SK-N-SH treated with all-trans-retinoic acid at 6 μM for 48 hours (cell line): ENCODE measurements at regions not wholly inside any gene's neighbourhood (a gene's known extent, or its start where the extent isn't known, plus 50 kb on each side); places are given as distances from the start of the nearest gene placed in this dataset.

Experiments
- ARNTL ChIP-seq: fragments of 450-650 bp; formaldehyde crosslinking; IDR thresholded peaks from 2 replicates; pipeline ENCODE4 v1.5.0; 2020; ENCODE audit warnings: low read depth, mild to moderate bottlenecking, moderate library complexity, borderline replicate concordance
- BACH2 ChIP-seq: fragments of 250-450 bp; sonication (Bioruptor Pico); IDR thresholded peaks from 2 replicates; pipeline ENCODE4 v1.9.0; 2021; ENCODE audit warnings: mild to moderate bottlenecking, borderline replicate concordance
- CREB5 ChIP-seq: fragments of 250-450 bp; sonication (Bioruptor Pico); IDR thresholded peaks from 2 replicates; pipeline ENCODE4 v1.5.1; 2020; ENCODE audit warnings: low read depth, mild to moderate bottlenecking, moderate library complexity
- CSRNP3 ChIP-seq: fragments of 250-450 bp; sonication (Bioruptor Pico); IDR thresholded peaks from 2 replicates; pipeline ENCODE4 v1.5.1; 2021; ENCODE audit warnings: mild to moderate bottlenecking, moderate library complexity
- PATZ1 ChIP-seq: fragments of 250-450 bp; sonication (Bioruptor Pico); IDR thresholded peaks from 2 replicates; pipeline ENCODE4 v1.8.0; 2020; ENCODE audit warnings: mild to moderate bottlenecking, moderate library complexity, borderline replicate concordance
- POU6F1 ChIP-seq: fragments of 250-450 bp; sonication (Bioruptor Pico); IDR thresholded peaks from 2 replicates; pipeline ENCODE4 v1.8.0; 2021; ENCODE audit warnings: low read depth, mild to moderate bottlenecking, moderate library complexity, borderline replicate concordance
- RARB ChIP-seq: fragments of 250-450 bp; sonication (Bioruptor Pico); IDR thresholded peaks from 2 replicates; pipeline ENCODE4 v1.8.0; 2021; ENCODE audit warnings: mild to moderate bottlenecking, moderate library complexity
- SNAI2 ChIP-seq: fragments of 250-450 bp; sonication (Bioruptor Pico); IDR thresholded peaks from 2 replicates; pipeline ENCODE4 v1.5.0; 2020; ENCODE audit warnings: mild to moderate bottlenecking, moderate library complexity
- TOX ChIP-seq: fragments of 250-450 bp; sonication (Bioruptor Pico); IDR thresholded peaks from 2 replicates; pipeline ENCODE4 v1.8.0; 2021; ENCODE audit warnings: mild to moderate bottlenecking, moderate library complexity, borderline replicate concordance
- ZFP30 ChIP-seq: fragments of 450-650 bp; formaldehyde crosslinking; IDR thresholded peaks from 2 replicates; pipeline ENCODE4 v1.5.0; 2022; ENCODE audit warnings: mild to moderate bottlenecking, moderate library complexity
- ZNF565 ChIP-seq: fragments of 450-650 bp; formaldehyde crosslinking; conservative IDR thresholded peaks from 2 replicates; pipeline ENCODE4 v1.5.0; 2020; ENCODE audit warnings: low read depth, mild to moderate bottlenecking, moderate library complexity
- ZNF8 ChIP-seq: fragments of 450-650 bp; formaldehyde crosslinking; IDR thresholded peaks from 2 replicates; pipeline ENCODE4 v1.5.0; 2020; ENCODE audit warnings: mild to moderate bottlenecking, moderate library complexity

- TF ChIP-seq ZFP30 (CRISPR knock-in tag) (no peak), SNAI2 (no peak), CREB5 (CRISPR knock-in tag) (no peak), POU6F1 (CRISPR knock-in tag) (no peak), PATZ1 (CRISPR knock-in tag) (no peak), ARNTL (no peak), CSRNP3 (CRISPR knock-in tag) (no peak), RARB (CRISPR knock-in tag) (no peak), ZNF565 (CRISPR knock-in tag) (no peak), TOX (CRISPR knock-in tag) (no peak), BACH2 (CRISPR knock-in tag) (no peak), ZNF8 (CRISPR knock-in tag) (no peak)
Measured at GRCh38 chr3:72448858-72449257, 399.4 kb downstream of the SHQ1 start.
